Central memory CD8-positive, alpha-beta T cell (primary cell): ENCODE measurements at regions not wholly inside any gene's neighbourhood (a gene's known extent, or its start where the extent isn't known, plus 50 kb on each side); places are given as distances from the start of the nearest gene placed in this dataset.
"Not testable (repeated sequence)": the region's sequence is repeated elsewhere in the genome, so short reads cannot be mapped to it uniquely, and the experiment has no call there.

Experiments
- ATAC-seq: fragments of 150-1000 bp; cut with Tn5 transposase; replicated peaks from 2 replicates; pipeline ENCODE4 v1.10.0; 2022; ENCODE audit warnings: mild to moderate bottlenecking, moderate FRiP score, moderate number of reproducible peaks; ENCODE audit not compliant: poor library complexity, severe bottlenecking; ENCODE audit errors: extremely low read depth
- DNase-seq, 2 donors: peaks; one replicate each; pipeline ENCODE4 v3.0.0; 2021; ENCODE audit warnings: low spot score in 2 of 2
- H3K27ac Mint-ChIP-seq: one replicate; pipeline ENCODE4 v1.8.0; 2022; ENCODE audit warnings: low read depth, mild to moderate bottlenecking, moderate library complexity, mixed read lengths
- H3K27me3 Mint-ChIP-seq: one replicate; pipeline ENCODE4 v1.8.0; 2022; ENCODE audit warnings: mixed read lengths
- H3K36me3 Mint-ChIP-seq: one replicate; pipeline ENCODE4 v1.8.0; 2022; ENCODE audit warnings: mild to moderate bottlenecking, moderate library complexity, mixed read lengths; ENCODE audit not compliant: insufficient read depth
- H3K4me1 Mint-ChIP-seq: one replicate; pipeline ENCODE4 v1.8.0; 2022; ENCODE audit warnings: mixed read lengths
- H3K4me3 Mint-ChIP-seq: one replicate; pipeline ENCODE4 v1.8.0; 2022; ENCODE audit warnings: mild to moderate bottlenecking, moderate library complexity, mixed read lengths
- H3K9me3 Mint-ChIP-seq: one replicate; pipeline ENCODE4 v1.8.0; 2022; ENCODE audit warnings: mixed read lengths

DNA sequence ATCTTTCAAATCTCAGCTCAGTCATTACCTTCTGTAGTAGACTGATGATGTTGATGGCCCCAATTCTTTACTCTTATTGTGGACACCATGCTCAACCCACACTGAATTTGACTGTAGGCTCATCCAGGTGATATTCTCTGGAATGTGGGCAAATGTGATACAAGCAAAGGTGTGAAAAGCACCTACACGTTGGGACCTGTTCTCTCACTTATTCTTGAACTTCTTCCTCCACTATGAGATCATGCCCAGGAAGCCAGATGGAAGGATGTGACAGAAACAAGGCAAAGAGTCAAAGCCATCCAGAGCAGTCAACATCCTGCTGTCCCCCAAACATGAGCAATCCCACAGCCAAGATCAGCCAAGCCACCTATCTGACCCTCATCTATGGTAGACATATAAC is 471.2 kb upstream of the UBE2E2 start:
- H3K9me3 Mint-ChIP-seq = peaks cover 26% of the 10 kb centered on the region
- no peaks in the 10 kb centered on the region for H3K36me3 Mint-ChIP-seq
- H3K27me3 Mint-ChIP-seq = no peaks in the 10 kb centered on the region
- no peak for DNase-seq
- no peak overlapping the region for H3K4me3 Mint-ChIP-seq
- no peaks in the 10 kb centered on the region for H3K4me1 Mint-ChIP-seq
- no peak for ATAC-seq
- no peak overlapping the region for H3K27ac Mint-ChIP-seq

DNA sequence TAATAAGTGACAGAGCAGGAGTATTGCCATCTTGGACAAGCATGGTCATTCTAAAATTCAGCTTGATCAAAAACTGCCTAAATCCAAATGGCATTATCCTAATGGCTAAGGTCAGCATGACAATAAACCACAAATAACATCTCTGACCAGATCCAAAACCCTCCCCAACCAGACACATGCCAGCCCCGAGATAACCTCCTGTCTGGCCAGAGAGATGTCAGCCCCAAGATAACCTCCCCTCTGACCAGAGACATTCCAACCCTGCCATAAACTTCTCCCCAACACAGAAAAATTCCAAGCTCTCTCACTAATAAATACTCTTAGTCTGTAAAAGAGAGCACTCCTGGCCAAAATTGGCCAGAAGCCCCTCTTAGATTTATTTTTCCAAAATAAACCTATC is 470.5 kb upstream of the UBE2E2 start:
- H3K4me3 Mint-ChIP-seq = no peak overlapping the region
- no peaks in the 10 kb centered on the region for H3K4me1 Mint-ChIP-seq
- H3K27ac Mint-ChIP-seq = no peak overlapping the region
- peaks cover 27% of the 10 kb centered on the region for H3K9me3 Mint-ChIP-seq
- no peak for ATAC-seq
- H3K36me3 Mint-ChIP-seq = no peaks in the 10 kb centered on the region
- DNase-seq = no peak
- no peaks in the 10 kb centered on the region for H3K27me3 Mint-ChIP-seq

DNA sequence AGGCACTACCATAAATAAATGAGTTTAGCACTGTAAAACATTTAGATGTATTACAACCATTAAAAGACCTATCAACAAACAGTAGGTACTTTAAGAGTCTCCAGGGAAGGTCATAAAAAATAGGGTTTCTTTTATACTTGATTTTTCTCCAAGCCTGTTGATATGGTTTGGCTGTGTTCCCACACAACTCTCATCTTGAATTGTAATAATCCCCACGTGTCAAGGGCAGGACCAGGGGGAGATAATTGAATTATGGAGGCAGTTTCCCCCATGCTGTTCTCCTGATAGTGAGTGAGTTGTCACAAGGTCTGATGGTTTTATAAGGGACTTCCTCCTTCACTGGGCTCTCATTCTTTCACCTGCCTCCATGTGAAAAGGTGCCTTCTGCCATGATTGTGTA is 468.9 kb upstream of the UBE2E2 start:
- H3K27me3 Mint-ChIP-seq = no peaks in the 10 kb centered on the region
- H3K4me3 Mint-ChIP-seq = no peak overlapping the region
- no peaks in the 10 kb centered on the region for H3K4me1 Mint-ChIP-seq
- peaks cover 21% of the 10 kb centered on the region for H3K9me3 Mint-ChIP-seq
- H3K36me3 Mint-ChIP-seq = no peaks in the 10 kb centered on the region
- H3K27ac Mint-ChIP-seq = no peak overlapping the region
- DNase-seq = no peak
- ATAC-seq = no peak

DNA sequence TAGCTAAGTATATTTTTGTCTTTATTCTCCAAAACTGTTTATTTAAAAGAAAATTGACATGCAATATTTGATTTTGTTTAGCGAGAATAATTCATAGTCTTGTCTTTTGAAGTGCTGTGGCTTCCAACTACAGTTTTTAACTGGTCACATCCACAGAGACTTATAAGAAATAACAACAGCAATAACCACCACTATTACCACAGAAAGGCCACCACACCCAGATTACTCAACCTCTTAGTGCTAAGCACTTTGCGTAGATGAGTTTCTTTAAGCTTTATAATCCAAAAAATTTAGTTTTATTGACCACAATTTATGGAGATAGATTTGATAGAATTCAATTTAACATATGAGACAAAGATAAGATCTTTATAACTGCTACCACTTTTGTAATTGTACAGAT is 468.4 kb upstream of the UBE2E2 start:
- Mint-ChIP-seq H3K27me3 (no peaks in the 10 kb centered on the region), H3K4me1 (no peaks in the 10 kb centered on the region), H3K27ac (no peak overlapping the region), H3K4me3 (no peak overlapping the region), H3K9me3 (peaks cover 21% of the 10 kb centered on the region), H3K36me3 (no peaks in the 10 kb centered on the region)
- DNase-seq = no peak
- no peak for ATAC-seq

DNA sequence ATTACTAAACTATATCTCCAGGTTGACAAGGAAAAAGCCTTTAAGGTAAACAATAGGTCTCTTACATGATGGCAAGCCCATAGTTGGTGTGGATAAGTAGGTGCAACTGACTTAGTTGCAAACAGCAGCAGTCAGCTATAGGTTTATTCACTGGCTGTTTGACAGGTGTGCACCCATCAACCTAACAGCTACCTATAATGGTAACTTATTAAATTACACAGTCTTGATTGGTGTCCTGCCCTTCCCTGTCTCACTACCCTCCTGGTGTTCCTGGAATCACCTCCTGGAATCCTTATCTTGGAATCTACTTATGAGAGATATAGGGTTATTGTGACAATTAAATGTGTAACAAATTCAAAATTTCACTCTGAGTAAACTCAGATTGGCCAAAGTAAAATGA is 467.8 kb upstream of the UBE2E2 start:
- Mint-ChIP-seq H3K4me1 (no peaks in the 10 kb centered on the region), H3K27me3 (no peaks in the 10 kb centered on the region), H3K9me3 (peaks cover 15% of the 10 kb centered on the region), H3K36me3 (no peaks in the 10 kb centered on the region), H3K27ac (no peak overlapping the region), H3K4me3 (no peak overlapping the region)
- DNase-seq (no peak), ATAC-seq (no peak)

DNA sequence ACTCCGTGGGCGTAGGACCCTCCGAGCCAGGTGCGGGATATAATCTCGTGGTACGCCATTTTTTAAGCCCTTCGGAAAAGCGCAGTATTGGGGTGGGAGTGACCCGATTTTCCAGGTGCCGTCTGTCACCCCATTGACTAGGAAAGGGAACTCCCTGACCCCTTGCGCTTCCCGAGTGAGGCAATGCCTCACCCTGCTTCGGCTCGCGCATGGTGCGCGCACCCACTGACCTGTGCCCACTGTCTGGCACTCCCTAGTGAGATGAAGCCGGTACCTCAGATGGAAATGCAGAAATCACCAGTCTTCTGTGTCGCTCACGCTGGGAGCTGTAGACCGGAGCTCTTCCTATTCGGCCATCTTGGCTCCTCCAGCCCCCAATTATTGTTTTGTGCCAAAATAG is 459.7 kb upstream of the UBE2E2 start:
- H3K27ac Mint-ChIP-seq, H3K4me1 Mint-ChIP-seq, H3K27me3 Mint-ChIP-seq, H3K4me3 Mint-ChIP-seq, H3K36me3 Mint-ChIP-seq, ATAC-seq, DNase-seq: not testable (repeated sequence)
- peaks cover 21% of the 10 kb centered on the region for H3K9me3 Mint-ChIP-seq

DNA sequence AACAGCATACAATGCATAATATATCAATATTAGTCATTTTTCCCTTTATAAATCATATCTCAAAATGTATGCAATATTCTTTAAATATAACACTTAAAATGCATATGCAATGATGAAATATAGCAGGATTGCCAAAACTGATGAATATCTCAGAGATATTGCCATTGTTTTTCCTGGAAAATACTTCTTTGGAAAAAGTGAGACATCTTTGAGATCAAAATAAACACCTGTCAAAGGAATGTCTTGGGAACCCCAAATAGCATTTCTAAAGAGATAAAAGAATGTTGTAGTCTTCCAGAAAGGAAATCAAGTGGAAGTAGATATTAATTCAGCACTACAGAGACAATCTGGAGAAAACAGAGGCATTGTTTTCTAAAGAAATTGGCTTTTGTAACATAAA is 457.8 kb upstream of the UBE2E2 start:
- Mint-ChIP-seq H3K27ac (no peak overlapping the region), H3K36me3 (no peaks in the 10 kb centered on the region), H3K4me3 (no peak overlapping the region), H3K9me3 (peaks cover 30% of the 10 kb centered on the region), H3K27me3 (no peaks in the 10 kb centered on the region), H3K4me1 (no peaks in the 10 kb centered on the region)
- ATAC-seq = no peak
- DNase-seq = no peak

DNA sequence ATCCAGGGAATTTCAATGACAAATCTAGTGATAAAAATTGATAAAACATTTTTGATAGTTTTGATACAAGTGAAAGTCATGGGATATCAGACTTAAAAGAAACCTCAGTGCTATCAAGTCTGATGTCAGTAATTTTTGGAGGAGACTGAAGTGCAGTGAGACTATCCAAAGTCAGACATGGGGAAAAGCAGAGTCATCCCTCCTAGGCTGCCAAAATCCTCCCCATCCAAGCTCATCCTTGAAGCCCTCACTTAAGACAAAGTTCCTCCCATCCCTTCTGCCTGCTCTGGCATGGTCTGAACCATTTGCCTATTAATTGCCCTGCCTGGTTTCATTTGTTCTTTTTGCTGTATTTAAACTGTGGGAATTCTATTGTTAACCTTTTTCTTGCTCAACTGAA is 456.9 kb upstream of the UBE2E2 start:
- H3K4me3 Mint-ChIP-seq = no peak overlapping the region
- no peaks in the 10 kb centered on the region for H3K36me3 Mint-ChIP-seq
- no peaks in the 10 kb centered on the region for H3K4me1 Mint-ChIP-seq
- peaks cover 25% of the 10 kb centered on the region for H3K9me3 Mint-ChIP-seq
- no peak overlapping the region for H3K27ac Mint-ChIP-seq
- H3K27me3 Mint-ChIP-seq = no peaks in the 10 kb centered on the region
- DNase-seq (no peak), ATAC-seq (no peak)

DNA sequence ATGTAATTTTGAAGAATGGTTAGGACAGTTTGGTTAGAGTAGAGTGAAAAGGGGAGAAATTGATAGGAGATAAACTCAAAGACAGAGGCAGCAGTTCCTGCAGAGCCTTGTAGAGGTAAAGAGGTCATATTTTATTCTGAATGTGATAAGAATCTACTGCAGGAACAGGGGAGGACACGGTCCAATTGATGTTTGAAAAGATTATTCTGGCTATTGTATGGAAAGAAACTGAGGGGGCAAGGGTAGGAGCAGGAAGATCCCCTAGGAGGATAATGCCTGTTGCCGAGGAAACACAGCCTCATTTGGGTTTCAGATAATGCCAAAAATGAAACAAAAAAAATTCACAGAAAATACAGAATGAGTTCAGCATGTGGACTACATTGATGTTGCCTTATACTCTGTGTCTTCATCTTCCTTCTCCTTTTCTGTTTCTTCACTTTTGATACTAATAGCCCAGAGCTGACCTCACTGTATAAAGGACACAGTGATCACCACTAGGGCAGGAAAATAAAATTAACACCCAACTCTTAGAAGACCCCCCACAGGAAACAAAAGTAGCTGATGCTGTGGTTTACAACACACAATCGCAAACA is 454.6 kb upstream of the UBE2E2 start:
- Mint-ChIP-seq H3K27ac (no peak overlapping the region), H3K4me1 (no peaks in the 10 kb centered on the region), H3K9me3 (peaks cover 21% of the 10 kb centered on the region), H3K4me3 (no peak overlapping the region), H3K36me3 (no peaks in the 10 kb centered on the region), H3K27me3 (no peaks in the 10 kb centered on the region)
- DNase-seq (no peak), ATAC-seq (no peak)

DNA sequence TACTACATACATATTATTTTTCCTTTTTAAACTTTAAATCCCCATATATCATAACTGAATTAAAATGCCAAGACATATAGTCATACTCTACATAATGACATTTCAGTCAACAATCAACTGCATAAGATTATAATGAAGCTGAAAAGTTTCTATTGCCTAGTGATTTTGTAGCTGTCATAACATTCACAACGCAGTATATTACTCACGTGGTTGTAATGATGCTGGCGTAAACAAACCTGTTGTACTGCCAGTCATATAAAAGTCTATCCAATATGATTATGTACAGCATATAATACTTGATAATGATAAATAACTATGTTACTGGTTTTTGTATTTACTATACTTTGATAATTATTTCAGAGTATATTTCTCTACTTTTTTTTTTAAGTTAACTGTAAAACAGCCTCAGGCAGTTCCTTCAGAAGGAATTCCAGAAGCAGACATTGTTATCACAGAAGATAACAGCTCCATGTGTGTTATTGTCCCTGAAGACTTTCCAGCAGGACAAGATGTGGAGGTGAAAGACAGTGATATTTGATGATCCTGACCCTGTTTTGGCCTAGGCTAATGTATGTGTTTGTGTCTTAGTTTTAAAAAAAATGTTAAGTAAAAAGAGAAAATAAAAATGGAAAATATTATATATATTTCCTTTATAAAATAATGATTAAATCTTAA is 443.4 kb upstream of the UBE2E2 start:
- Mint-ChIP-seq H3K36me3 (no peaks in the 10 kb centered on the region), H3K9me3 (peaks cover 16% of the 10 kb centered on the region), H3K27ac (no peak overlapping the region), H3K4me1 (no peaks in the 10 kb centered on the region), H3K27me3 (no peaks in the 10 kb centered on the region), H3K4me3 (no peak overlapping the region)
- DNase-seq (no peak), ATAC-seq (no peak)

DNA sequence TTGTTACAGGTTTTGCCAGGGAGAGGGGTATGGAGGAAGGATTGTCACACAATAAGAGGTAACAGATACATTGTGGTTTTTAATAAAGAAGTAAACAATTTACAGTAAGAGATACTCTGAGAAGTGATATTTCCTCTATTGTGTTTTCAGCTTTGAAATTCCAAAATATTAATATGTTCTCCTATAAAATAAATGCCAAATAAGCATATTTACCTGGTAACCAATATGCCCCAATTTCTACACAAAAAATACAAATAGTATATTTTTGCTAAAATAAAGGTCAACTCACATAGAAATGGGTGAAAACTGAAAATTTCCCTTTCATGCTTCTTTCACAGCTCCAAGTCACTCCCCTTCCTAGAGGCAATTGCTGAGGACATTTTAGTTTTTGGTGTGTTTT is 437.4 kb upstream of the UBE2E2 start:
- no peak for ATAC-seq
- H3K27ac Mint-ChIP-seq = no peak overlapping the region
- DNase-seq = no peak
- H3K9me3 Mint-ChIP-seq = peaks cover 24% of the 10 kb centered on the region
- no peaks in the 10 kb centered on the region for H3K4me1 Mint-ChIP-seq
- H3K27me3 Mint-ChIP-seq = no peaks in the 10 kb centered on the region
- no peak overlapping the region for H3K4me3 Mint-ChIP-seq
- H3K36me3 Mint-ChIP-seq = no peaks in the 10 kb centered on the region

DNA sequence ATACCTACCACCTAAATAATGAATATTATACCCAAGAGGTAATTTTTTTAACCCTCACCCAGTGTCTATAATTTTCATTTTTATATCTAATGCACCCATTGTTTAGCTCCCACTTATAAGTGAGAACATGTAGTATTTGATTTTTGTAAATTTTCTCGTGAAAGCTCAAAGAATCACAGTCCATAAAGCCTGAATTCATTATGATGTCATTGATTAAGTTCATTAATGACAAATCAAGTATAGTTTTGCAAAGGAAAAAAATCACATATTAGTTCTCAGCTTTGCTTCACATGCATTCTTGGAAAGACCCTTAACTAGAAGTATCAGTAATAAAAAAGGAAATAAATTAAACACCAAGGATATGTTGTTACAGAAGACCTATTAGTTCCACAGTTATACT is 425.3 kb upstream of the UBE2E2 start:
- H3K9me3 Mint-ChIP-seq = peaks cover 14% of the 10 kb centered on the region
- no peak overlapping the region for H3K4me3 Mint-ChIP-seq
- H3K4me1 Mint-ChIP-seq = no peaks in the 10 kb centered on the region
- no peaks in the 10 kb centered on the region for H3K27me3 Mint-ChIP-seq
- ATAC-seq = no peak
- no peak overlapping the region for H3K27ac Mint-ChIP-seq
- no peak for DNase-seq
- H3K36me3 Mint-ChIP-seq = no peaks in the 10 kb centered on the region

DNA sequence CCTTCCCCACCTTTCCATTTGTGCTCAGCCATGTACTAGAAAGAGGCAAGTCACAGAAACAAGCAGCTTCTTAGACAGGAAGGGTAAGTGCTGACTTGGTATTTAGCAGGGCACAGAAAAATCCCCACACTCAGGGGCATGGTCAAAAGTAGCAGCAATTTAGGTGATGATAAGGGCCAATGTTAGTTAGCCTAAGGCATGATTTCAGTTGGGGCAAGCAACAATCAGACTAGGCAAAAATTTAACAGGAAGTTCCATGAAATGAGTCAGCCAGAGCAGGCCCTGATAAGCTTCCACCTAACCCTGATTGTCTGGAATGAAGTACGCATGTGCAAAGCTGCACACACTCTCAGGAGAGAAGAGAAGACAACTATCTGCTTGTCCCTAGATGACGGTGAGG is 423.4 kb upstream of the UBE2E2 start:
- peaks cover 33% of the 10 kb centered on the region for H3K9me3 Mint-ChIP-seq

More for the DNA sequence above, 423.4 kb upstream of the UBE2E2 start:
- H3K27ac Mint-ChIP-seq = no peak overlapping the region
- H3K4me3 Mint-ChIP-seq = no peak overlapping the region
- no peaks in the 10 kb centered on the region for H3K27me3 Mint-ChIP-seq
- DNase-seq (no peak), ATAC-seq (no peak)
- no peaks in the 10 kb centered on the region for H3K36me3 Mint-ChIP-seq
- H3K4me1 Mint-ChIP-seq = no peaks in the 10 kb centered on the region
